ENCODE measurements at regions not wholly inside any gene's neighbourhood (a gene's known extent, or its start where the extent isn't known, plus 50 kb on each side); places are given as distances from the start of the nearest gene placed in this dataset.

DNA sequence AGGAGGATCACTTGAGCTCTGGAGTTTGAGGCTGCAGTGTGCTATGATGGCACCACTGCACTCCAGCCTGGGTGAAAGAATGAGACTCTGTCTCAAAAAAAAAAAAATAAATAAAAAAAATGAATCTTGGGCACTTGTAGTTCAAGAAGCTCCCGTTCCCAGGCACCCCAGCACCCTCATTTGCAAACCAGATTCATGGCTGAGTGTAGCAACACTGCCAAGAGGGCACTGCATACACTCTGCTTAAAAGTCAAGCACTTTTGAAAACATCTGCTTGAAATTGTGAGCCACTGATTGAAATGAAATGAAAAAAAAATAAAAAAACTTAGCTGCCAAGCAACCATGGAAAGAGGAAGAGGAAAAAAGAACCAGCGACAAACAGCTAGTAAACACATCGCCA lies 124.7 kb upstream of the SASH1 start:
- H3K4me3 ChIP-seq (ENCODE audit: low read length in 2 of 2): no peak overlapping the region
- H3K9me3 ChIP-seq (ENCODE audit: control insufficient read depth in 2 of 2, low read length in 2 of 2): no peaks in the 10 kb centered on the region
- H3K36me3 ChIP-seq (ENCODE audit: control insufficient read depth in 2 of 2, insufficient read depth in 2 of 2, low read length in 2 of 2): no peaks in the 10 kb centered on the region
- H3K4me1 ChIP-seq (ENCODE audit: control insufficient read depth, insufficient read depth, low read length): no peaks in the 10 kb centered on the region
- H3K27me3 ChIP-seq (ENCODE audit: control insufficient read depth in 1 of 2, insufficient read depth in 2 of 2, low read length in 2 of 2): no peaks in the 10 kb centered on the region
- no peak overlapping the region for H3K27ac ChIP-seq (ENCODE audit: low read length)
- no peak overlapping the region for H3K9ac ChIP-seq (ENCODE audit: low read length in 2 of 2)

DNA sequence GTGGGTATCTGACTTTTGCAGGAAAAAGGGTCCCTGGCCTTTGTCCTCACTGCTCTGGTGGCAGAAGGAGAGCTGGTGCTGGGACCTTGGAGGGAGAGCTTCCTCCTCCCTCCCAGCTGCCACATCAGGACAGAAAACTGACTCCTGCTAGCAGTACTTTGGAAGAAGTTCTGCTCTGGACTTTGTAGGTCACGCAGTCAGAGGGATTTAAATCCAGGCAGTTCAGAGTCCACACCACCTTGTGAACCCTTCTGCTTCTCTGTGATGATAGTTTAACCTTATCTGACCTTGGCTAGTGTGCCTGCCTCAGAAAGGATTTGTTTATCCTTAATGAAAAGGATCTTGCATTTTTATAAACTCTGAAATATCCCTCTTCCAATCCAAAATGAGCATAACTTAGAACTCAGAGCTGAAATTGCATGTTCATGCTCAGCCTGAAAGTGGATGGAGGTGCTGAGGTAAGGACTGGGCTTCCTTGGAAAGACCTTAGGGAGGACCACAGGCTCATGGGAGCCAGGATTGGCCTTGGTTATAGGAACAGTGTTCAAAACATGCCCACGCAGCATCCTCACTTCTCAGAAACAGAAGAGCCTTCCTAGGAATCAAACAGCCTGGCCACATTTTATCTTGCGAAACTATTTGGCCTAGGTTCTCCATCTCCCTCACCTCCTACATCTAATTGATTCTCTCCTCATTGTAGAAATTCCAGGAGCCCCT lies 123.9 kb upstream of the SASH1 start:
- no peaks in the 10 kb centered on the region for H3K9me3 ChIP-seq (ENCODE audit: control insufficient read depth in 2 of 2, low read length in 2 of 2)
- no peak overlapping the region for H3K4me3 ChIP-seq (ENCODE audit: low read length in 2 of 2)
- no peaks in the 10 kb centered on the region for H3K36me3 ChIP-seq (ENCODE audit: control insufficient read depth in 2 of 2, insufficient read depth in 2 of 2, low read length in 2 of 2)
- H3K27ac ChIP-seq (ENCODE audit: low read length): no peak overlapping the region
- H3K4me1 ChIP-seq (ENCODE audit: control insufficient read depth, insufficient read depth, low read length): no peaks in the 10 kb centered on the region
- no peak overlapping the region for H3K9ac ChIP-seq (ENCODE audit: low read length in 2 of 2)
- no peaks in the 10 kb centered on the region for H3K27me3 ChIP-seq (ENCODE audit: control insufficient read depth in 1 of 2, insufficient read depth in 2 of 2, low read length in 2 of 2)

GRCh38 chr6:148221196-148221979 lies 121.2 kb upstream of the SASH1 start:
- Histone ChIP-seq H3K36me3 (ENCODE audit: control insufficient read depth in 2 of 2, insufficient read depth in 2 of 2, low read length in 2 of 2) (no peaks in the 10 kb centered on the region), H3K27me3 (ENCODE audit: control insufficient read depth in 1 of 2, insufficient read depth in 2 of 2, low read length in 2 of 2) (no peaks in the 10 kb centered on the region), H3K4me1 (ENCODE audit: control insufficient read depth, insufficient read depth, low read length) (no peaks in the 10 kb centered on the region), H3K9ac (ENCODE audit: low read length in 2 of 2) (no peak overlapping the region), H3K4me3 (ENCODE audit: low read length in 2 of 2) (no peak overlapping the region), H3K9me3 (ENCODE audit: control insufficient read depth in 2 of 2, low read length in 2 of 2) (no peaks in the 10 kb centered on the region), H3K27ac (ENCODE audit: low read length) (no peak overlapping the region)

DNA sequence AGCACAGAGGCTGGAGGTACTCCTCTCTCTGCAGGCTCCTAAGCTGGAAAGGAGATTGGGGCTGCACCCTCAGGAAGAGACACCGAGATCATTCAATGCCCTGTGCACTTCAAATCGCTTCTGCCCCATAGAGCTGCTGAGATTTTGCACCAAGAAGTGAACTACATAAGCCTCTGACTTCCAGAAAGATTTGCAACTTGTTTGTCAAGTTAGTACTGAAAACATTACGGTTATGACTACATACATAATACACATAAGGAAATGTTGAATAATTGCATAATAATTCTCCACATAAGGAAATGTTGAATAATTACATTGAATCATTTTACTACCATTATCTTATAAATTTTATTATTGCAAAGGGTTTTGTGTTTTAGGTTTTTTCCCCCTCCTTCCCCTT lies 120.3 kb upstream of the SASH1 start:
- Histone ChIP-seq H3K9me3 (ENCODE audit: control insufficient read depth in 2 of 2, low read length in 2 of 2) (no peaks in the 10 kb centered on the region), H3K9ac (ENCODE audit: low read length in 2 of 2) (no peak overlapping the region), H3K4me3 (ENCODE audit: low read length in 2 of 2) (no peak overlapping the region), H3K4me1 (ENCODE audit: control insufficient read depth, insufficient read depth, low read length) (no peaks in the 10 kb centered on the region), H3K36me3 (ENCODE audit: control insufficient read depth in 2 of 2, insufficient read depth in 2 of 2, low read length in 2 of 2) (no peaks in the 10 kb centered on the region), H3K27me3 (ENCODE audit: control insufficient read depth in 1 of 2, insufficient read depth in 2 of 2, low read length in 2 of 2) (no peaks in the 10 kb centered on the region), H3K27ac (ENCODE audit: low read length) (no peak overlapping the region)

GRCh38 chr6:148222846-148223245 lies 119.8 kb upstream of the SASH1 start:
- Histone ChIP-seq H3K9ac (ENCODE audit: low read length in 2 of 2) (no peak overlapping the region), H3K9me3 (ENCODE audit: control insufficient read depth in 2 of 2, low read length in 2 of 2) (no peaks in the 10 kb centered on the region), H3K27me3 (ENCODE audit: control insufficient read depth in 1 of 2, insufficient read depth in 2 of 2, low read length in 2 of 2) (no peaks in the 10 kb centered on the region), H3K4me1 (ENCODE audit: control insufficient read depth, insufficient read depth, low read length) (no peaks in the 10 kb centered on the region), H3K36me3 (ENCODE audit: control insufficient read depth in 2 of 2, insufficient read depth in 2 of 2, low read length in 2 of 2) (no peaks in the 10 kb centered on the region), H3K27ac (ENCODE audit: low read length) (no peak overlapping the region), H3K4me3 (ENCODE audit: low read length in 2 of 2) (no peak overlapping the region)

- Histone ChIP-seq H3K36me3 (ENCODE audit: control insufficient read depth in 2 of 2, insufficient read depth in 2 of 2, low read length in 2 of 2) (no peaks in the 10 kb centered on the region), H3K9me3 (ENCODE audit: control insufficient read depth in 2 of 2, low read length in 2 of 2) (no peaks in the 10 kb centered on the region), H3K4me3 (ENCODE audit: low read length in 2 of 2) (no peak overlapping the region), H3K27ac (ENCODE audit: low read length) (no peak overlapping the region), H3K4me1 (ENCODE audit: control insufficient read depth, insufficient read depth, low read length) (no peaks in the 10 kb centered on the region), H3K27me3 (ENCODE audit: control insufficient read depth in 1 of 2, insufficient read depth in 2 of 2, low read length in 2 of 2) (no peaks in the 10 kb centered on the region), H3K9ac (ENCODE audit: low read length in 2 of 2) (no peak overlapping the region)
Measured at GRCh38 chr6:148223424-148223842, 119.2 kb upstream of the SASH1 start.

DNA sequence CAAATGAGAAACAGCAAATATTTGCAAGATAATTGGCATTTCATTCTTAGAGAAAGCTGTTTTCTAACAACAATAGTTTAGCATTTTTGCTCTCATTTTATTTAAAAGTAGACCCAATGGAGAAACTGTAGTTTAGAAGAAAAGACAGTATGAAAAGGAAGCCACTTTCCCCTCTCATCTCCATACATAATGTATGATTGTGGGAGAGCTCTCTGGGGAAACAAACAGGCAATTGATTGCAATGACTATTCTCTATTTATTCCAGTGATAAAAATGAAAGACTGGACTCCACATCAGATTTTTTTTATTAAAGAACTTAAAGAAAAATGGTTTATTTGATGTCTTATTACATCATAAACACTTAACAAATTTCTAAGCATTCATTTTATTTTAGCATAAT lies 116.8 kb upstream of the SASH1 start:
- no peaks in the 10 kb centered on the region for H3K4me1 ChIP-seq (ENCODE audit: control insufficient read depth, insufficient read depth, low read length)
- H3K27ac ChIP-seq (ENCODE audit: low read length): no peak overlapping the region
- no peaks in the 10 kb centered on the region for H3K27me3 ChIP-seq (ENCODE audit: control insufficient read depth in 1 of 2, insufficient read depth in 2 of 2, low read length in 2 of 2)
- no peaks in the 10 kb centered on the region for H3K9me3 ChIP-seq (ENCODE audit: control insufficient read depth in 2 of 2, low read length in 2 of 2)
- no peaks in the 10 kb centered on the region for H3K36me3 ChIP-seq (ENCODE audit: control insufficient read depth in 2 of 2, insufficient read depth in 2 of 2, low read length in 2 of 2)
- H3K9ac ChIP-seq (ENCODE audit: low read length in 2 of 2): no peak overlapping the region
- no peak overlapping the region for H3K4me3 ChIP-seq (ENCODE audit: low read length in 2 of 2)

DNA sequence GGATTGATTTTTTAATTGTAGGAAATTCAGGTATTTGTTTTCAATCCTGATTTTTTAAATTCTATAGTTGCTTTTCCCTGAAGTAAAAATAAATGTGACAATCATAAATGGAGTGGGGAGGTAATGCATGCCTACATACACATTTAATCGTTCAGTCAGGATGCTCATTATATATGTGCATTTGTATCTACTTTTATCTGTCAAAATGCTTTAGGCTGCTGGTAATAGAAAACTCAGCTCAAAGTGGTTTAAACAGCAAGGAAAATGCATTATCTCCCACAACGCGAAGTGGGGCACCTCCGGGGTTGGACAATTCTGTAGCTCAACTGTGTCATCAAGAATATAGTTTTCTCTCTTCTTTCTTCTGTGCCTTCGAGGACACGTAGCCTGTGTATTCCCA lies 116.4 kb upstream of the SASH1 start:
- Histone ChIP-seq H3K4me1 (ENCODE audit: control insufficient read depth, insufficient read depth, low read length) (no peaks in the 10 kb centered on the region), H3K4me3 (ENCODE audit: low read length in 2 of 2) (no peak overlapping the region), H3K9ac (ENCODE audit: low read length in 2 of 2) (no peak overlapping the region), H3K27ac (ENCODE audit: low read length) (no peak overlapping the region), H3K36me3 (ENCODE audit: control insufficient read depth in 2 of 2, insufficient read depth in 2 of 2, low read length in 2 of 2) (no peaks in the 10 kb centered on the region), H3K9me3 (ENCODE audit: control insufficient read depth in 2 of 2, low read length in 2 of 2) (no peaks in the 10 kb centered on the region), H3K27me3 (ENCODE audit: control insufficient read depth in 1 of 2, insufficient read depth in 2 of 2, low read length in 2 of 2) (no peaks in the 10 kb centered on the region)

GRCh38 chr6:148231572-148231971 lies 111.1 kb upstream of the SASH1 start:
- H3K4me3 ChIP-seq (ENCODE audit: low read length in 2 of 2): no peak overlapping the region
- no peak overlapping the region for H3K9ac ChIP-seq (ENCODE audit: low read length in 2 of 2)
- H3K36me3 ChIP-seq (ENCODE audit: control insufficient read depth in 2 of 2, insufficient read depth in 2 of 2, low read length in 2 of 2): no peaks in the 10 kb centered on the region
- H3K4me1 ChIP-seq (ENCODE audit: control insufficient read depth, insufficient read depth, low read length): no peaks in the 10 kb centered on the region
- H3K27ac ChIP-seq (ENCODE audit: low read length): no peak overlapping the region
- no peaks in the 10 kb centered on the region for H3K27me3 ChIP-seq (ENCODE audit: control insufficient read depth in 1 of 2, insufficient read depth in 2 of 2, low read length in 2 of 2)
- no peaks in the 10 kb centered on the region for H3K9me3 ChIP-seq (ENCODE audit: control insufficient read depth in 2 of 2, low read length in 2 of 2)

GRCh38 chr6:148235446-148235845 lies 107.2 kb upstream of the SASH1 start:
- no peaks in the 10 kb centered on the region for H3K9me3 ChIP-seq (ENCODE audit: control insufficient read depth in 2 of 2, low read length in 2 of 2)
- H3K36me3 ChIP-seq (ENCODE audit: control insufficient read depth in 2 of 2, insufficient read depth in 2 of 2, low read length in 2 of 2): no peaks in the 10 kb centered on the region
- H3K27me3 ChIP-seq (ENCODE audit: control insufficient read depth in 1 of 2, insufficient read depth in 2 of 2, low read length in 2 of 2): no peaks in the 10 kb centered on the region
- H3K9ac ChIP-seq (ENCODE audit: low read length in 2 of 2): no peak overlapping the region
- no peak overlapping the region for H3K27ac ChIP-seq (ENCODE audit: low read length)
- H3K4me3 ChIP-seq (ENCODE audit: low read length in 2 of 2): no peak overlapping the region
- H3K4me1 ChIP-seq (ENCODE audit: control insufficient read depth, insufficient read depth, low read length): peaks cover 5% of the 10 kb centered on the region

GRCh38 chr6:148238713-148239112 lies 103.9 kb upstream of the SASH1 start:
- Histone ChIP-seq H3K4me1 (ENCODE audit: control insufficient read depth, insufficient read depth, low read length) (peaks cover 5% of the 10 kb centered on the region), H3K27me3 (ENCODE audit: control insufficient read depth in 1 of 2, insufficient read depth in 2 of 2, low read length in 2 of 2) (no peaks in the 10 kb centered on the region), H3K4me3 (ENCODE audit: low read length in 2 of 2) (no peak overlapping the region), H3K9ac (ENCODE audit: low read length in 2 of 2) (no peak overlapping the region), H3K9me3 (ENCODE audit: control insufficient read depth in 2 of 2, low read length in 2 of 2) (no peaks in the 10 kb centered on the region), H3K36me3 (ENCODE audit: control insufficient read depth in 2 of 2, insufficient read depth in 2 of 2, low read length in 2 of 2) (no peaks in the 10 kb centered on the region), H3K27ac (ENCODE audit: low read length) (no peak overlapping the region)

Data from stomach smooth muscle (tissue), 2 donors.